GM12873 (cell line): ENCODE measurements at regions not wholly inside any gene's neighbourhood (a gene's known extent, or its start where the extent isn't known, plus 50 kb on each side); places are given as distances from the start of the nearest gene placed in this dataset.

Source experiments
- TF ChIP-seq, protein P1 (sequence below): IDR thresholded peaks from 2 replicates; pipeline ENCODE4 v1.5.1; 2012; ENCODE audit warnings: low read depth, mild to moderate bottlenecking, moderate library complexity, low read length, control low read depth; ENCODE audit not compliant: insufficient read depth; ENCODE audit errors: missing control alignments

DNA sequence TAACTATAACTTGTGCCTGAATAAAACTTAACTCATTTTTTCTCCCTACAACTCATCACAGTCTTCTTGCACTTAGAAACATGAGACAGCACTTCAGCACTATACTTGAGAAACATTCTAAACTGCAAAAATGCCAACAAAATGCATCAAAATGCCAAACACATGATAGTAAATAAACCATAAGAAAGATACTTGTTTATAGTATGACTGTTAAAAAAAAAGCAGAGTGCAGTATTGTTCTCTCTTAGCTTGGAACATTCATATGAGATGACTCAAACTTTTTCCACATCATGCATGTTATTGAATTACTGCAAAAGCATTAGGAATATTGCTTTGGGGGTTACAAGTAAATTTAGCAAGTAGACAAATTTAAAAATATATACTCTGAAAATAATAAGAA, 135.7 kb upstream of the ANXA10 start:
- TF ChIP-seq, protein P1, sequence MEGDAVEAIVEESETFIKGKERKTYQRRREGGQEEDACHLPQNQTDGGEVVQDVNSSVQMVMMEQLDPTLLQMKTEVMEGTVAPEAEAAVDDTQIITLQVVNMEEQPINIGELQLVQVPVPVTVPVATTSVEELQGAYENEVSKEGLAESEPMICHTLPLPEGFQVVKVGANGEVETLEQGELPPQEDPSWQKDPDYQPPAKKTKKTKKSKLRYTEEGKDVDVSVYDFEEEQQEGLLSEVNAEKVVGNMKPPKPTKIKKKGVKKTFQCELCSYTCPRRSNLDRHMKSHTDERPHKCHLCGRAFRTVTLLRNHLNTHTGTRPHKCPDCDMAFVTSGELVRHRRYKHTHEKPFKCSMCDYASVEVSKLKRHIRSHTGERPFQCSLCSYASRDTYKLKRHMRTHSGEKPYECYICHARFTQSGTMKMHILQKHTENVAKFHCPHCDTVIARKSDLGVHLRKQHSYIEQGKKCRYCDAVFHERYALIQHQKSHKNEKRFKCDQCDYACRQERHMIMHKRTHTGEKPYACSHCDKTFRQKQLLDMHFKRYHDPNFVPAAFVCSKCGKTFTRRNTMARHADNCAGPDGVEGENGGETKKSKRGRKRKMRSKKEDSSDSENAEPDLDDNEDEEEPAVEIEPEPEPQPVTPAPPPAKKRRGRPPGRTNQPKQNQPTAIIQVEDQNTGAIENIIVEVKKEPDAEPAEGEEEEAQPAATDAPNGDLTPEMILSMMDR = no peak

DNA sequence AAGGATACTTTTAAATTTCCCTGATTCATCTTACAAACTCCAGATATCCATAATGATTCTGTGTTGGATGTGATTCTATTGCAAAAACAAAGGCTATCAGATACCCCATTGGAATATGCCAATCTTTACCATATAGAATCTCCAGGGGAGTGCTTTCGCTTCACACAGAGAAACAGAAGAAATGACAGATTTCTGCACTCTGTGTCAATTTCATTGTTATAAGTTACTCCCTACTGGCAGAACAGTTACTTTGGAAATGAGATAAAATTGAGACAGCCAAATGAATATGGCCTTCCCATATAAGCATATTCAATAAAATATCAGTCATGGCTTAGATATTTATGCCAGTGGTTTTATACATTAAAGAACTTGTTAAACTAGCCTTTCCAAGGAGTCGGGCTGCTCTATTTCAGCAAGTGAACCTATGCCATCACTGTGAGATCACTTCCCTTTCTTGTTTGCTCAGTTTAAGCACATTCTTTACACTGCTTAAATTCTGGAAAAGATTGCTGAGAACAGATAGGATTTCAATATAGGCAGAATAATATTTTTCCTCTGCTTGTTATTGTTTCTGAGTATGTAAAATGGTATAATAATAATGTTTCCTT, 127.5 kb upstream of the ANXA10 start:
- TF ChIP-seq, protein P1 = no peak

DNA sequence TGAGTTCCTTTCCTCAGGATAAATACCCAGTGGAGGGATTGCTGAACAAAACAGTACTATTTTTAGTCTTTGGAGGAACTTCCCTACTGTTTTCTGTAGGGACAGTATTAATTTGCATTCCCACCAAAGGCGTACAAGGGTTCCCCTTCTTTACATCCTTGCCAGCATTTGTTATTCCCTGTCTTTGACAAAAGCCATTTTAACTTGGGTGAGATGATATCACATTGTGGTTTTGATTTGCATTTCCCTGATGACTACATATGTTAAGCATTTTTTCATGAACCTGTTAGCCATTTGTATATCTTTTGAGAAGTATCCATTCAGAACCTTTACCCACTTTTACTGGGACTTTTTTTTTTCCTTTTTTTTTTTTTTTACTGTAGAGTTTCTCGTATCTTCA, 126.2 kb upstream of the ANXA10 start:
- TF ChIP-seq, protein P1 = no peak

DNA sequence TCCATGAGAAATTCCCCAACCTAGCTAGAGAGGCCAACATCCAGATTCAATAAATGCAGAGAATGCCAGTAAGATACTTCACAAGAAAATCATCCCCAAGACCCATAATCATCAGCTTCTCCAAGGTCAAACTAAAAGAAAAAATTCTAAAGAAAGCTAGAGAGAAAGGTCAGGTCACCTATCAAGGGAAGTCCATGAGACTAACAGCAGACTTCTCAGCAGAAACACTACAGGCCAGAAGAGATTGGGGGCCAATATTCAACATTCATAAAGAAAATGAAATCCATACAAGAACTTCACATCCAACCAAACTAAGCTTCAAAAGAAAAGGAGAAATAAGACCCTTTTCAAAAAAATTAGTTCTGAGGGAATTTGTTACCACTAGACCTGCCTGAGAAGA, 118.8 kb upstream of the ANXA10 start:
- TF ChIP-seq, protein P1 = no peak

DNA sequence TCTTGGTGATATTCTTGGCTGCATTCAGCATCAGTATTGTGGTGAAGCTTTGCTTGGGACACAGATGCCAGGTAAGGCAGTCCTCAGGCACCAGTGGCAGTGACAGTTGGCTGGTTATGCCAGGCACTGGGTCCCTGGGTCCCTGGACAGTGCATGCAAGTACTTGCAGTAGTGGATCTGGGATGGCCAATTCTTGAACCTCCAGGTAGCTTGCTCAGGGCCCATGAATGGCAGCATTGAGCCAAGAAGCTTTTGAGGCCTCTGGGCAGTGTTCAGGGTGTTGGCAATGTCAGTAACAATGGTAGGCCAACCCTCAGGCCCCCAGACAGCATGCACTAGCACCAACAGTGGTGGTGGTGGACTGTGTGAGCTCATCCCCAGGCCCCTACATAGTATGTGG, 106.8 kb upstream of the ANXA10 start:
- TF ChIP-seq, protein P1 = no peak

DNA sequence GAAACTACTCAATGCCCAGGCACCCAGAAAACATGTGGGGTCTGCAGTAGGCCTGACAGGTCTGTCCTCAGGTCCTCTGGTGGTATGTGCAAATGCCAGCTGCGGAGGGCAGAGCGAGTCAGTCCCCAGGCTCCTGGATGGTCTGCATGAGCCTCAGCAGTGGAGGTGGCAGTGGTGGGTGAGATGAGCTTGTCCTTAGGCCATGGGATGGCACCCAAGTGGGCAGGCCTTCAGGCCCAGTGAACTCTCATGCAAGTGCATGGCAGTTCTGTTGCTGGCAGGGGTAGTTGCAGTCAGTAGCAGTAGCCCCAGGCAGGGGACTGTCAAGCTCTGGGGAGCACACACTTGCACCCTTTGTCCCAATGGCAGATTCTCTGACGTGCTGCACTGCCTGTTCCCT, 106.3 kb upstream of the ANXA10 start:
- TF ChIP-seq, protein P1 = no peak

DNA sequence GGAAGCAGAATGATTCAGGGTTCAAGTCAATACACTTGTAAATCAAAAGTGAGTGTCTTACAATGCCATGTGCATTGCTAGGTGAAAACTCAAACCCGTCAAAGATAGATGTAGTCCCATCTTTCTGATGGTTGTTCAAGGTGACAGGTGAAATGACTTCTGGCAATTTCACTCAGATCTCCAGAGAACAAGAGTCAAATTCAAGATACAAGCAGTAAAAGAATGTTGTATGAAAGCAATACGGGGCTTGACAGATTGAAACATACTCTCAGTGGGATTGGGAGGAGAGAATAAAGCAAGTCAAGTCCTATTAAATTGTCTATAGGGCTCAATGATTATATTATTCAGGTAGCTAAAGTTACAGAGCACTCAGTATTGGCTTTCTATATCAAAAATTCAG, 105.1 kb upstream of the ANXA10 start:
- TF ChIP-seq, protein P1 = no peak
